RKO (cell line): ENCODE measurements at regions not wholly inside any gene's neighbourhood (a gene's known extent, or its start where the extent isn't known, plus 50 kb on each side); places are given as distances from the start of the nearest gene placed in this dataset.
"Not testable (repeated sequence)": the region's sequence is repeated elsewhere in the genome, so short reads cannot be mapped to it uniquely, and the experiment has no call there.

Experiments
- DNase-seq: peaks from one replicate; pipeline ENCODE4 v3.0.0-alpha.2; 2016; ENCODE audit warnings: low spot score

DNA sequence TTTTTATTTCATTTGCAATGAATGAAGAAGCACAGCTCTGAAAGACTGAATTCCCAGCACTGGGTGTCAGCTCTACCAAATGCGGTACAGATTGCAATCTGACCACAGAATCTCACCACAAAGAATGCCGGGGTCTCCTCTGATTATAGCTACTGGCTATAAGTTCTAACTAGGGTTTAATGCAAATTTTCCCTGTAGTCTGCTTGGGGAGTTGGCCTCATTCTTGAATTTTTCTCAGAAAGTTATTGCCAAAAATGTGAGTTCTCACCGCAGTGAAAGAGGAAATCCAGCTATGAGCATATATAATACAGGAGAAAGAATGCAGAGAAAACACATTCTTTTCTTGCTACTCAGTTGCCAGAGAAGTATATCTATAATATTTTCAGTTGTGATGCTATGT is 1255.7 kb upstream of the LRRTM3 start:
- DNase-seq, result no peak

DNA sequence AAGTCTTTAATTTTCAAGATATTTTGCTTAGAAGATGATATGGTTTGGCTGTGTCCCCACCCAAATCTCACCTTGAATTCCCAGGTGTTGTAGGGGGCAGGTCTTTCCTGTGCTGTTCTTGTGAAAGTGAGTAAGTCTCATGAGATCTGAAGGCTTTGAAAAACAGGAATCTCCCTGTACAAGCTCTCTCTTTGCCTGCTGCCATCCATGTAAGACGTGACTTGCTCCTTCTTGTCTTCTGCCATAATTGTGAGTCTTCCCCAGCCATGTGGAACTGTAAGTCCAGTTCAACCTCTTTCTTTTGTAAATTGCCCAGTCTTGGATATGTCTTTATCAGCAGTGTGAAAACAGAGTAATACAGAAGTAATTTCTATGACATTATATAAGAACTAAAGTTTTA is 1255.2 kb upstream of the LRRTM3 start:
- not testable (repeated sequence) for DNase-seq

DNA sequence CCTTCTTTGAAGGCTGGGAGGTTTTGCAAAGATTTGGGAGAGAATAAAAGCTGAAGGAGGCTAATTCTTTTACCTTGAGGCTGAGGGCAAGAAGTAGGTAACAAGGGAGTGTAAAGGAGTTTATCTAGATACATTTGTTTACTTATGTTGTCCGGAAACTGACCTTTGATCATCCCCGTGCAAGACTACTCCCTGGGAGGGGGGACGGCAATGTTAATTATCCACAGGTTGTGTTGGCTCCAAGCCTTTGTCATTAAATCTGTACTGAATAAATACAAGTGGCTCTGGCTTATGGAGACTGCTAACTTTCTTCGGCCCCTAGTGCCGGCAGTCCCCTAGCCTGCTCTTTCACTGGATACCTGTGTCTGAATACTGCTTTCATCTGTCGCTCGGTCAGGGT is 1250.6 kb upstream of the LRRTM3 start:
- DNase-seq, result no peak

DNA sequence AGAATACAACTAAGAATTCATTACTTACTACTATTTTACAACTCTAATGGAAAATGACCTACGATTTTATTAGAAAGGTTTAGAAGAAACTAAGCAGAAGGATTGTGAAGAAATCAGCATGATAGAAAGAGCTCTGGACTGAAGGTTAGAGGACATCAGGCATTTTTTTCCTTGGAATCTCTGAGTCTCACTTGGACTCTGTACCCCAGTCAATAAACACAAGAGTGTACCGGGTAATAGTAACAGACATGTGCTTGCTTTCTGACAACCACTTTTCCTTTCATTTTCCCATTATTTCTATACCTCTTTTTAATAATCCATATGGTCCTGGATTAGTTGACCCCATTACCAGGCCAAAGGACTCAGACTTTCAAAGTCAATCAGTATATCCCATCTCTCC is 1240.9 kb upstream of the LRRTM3 start:
- no peak for DNase-seq

DNA sequence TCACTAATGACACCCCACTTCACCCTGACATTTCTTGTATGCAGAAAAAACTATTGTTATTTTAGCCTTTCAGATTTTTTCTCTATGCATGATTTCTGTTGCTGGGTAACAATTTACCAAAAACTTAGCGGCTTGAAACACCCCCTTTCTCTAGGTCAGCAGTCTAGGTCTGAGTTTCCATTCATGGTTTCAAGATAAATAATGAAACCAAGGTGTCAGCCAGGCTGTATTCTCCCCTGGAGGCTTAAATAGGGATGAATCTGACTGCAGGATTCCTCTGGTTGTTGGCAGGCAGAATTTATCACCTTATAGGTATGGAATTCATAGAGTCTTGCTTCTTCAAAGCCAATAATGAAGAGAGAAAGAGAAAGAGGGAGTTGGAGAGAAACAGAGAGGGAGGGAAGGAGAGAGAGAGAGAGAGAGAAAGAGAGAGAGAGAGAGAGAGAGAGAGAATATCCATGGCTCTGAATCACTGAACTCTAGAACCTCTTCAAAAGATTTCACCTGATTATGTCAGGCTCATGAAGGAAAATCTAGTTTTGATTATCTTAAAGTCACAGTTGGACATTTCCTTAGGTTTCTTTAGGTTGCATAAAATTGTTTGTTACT is 1224.6 kb upstream of the LRRTM3 start:
- DNase-seq, result no peak

DNA sequence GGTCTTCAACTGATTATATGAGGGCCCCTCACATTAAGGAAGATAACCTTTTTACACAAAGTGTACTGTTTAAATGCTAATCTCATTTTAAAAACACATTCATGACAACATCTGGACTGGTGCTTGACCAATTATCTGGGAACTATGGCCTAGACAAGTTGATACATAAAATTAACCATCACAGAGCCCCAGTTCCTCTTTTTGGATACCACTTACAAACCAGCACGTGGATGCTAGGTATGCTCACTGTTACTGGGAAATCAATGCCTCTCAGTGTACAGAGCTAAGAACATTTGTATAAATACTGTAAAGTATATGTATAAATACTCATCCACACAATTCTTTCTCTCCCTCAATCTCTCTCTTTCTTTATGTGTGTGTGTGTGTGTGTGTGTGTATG is 1217.8 kb upstream of the LRRTM3 start:
- DNase-seq, result no peak

DNA sequence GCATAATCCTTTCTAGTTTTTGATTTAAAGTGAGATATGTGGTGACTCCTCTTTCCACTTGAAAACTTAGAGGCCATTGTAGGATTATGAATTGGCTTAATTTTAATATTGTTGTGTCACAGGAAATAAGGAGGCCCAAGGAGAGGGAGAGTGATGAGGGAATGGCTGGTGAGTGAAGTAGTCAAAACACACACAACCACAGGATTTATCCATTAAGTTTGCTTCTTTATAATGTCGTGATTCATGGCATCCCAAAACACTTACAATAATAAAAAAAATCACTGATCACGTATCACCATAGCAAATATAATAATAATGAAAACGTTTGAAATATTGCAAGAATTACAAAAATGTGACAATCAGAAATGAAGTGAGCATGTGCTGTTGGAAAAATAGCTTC is 1215.5 kb upstream of the LRRTM3 start:
- no peak for DNase-seq

DNA sequence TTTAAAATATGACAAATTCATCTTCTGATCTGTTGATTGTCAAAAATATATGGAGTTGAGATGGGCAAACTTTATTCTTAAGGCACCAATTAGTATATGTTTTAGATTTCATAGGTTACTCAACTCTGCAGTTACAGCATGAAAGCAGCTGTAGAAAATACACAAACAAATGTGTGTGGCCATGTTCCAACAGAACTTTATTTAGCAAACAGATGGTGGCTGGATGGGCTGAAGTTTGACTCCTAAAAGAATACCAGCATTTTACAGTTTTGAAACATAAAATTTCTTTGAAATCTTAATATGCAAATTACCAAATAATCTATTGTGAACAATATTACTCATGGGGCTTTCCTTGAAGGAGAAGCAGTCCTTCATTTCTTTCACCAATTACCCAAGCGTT is 1206.0 kb upstream of the LRRTM3 start:
- DNase-seq, result no peak

DNA sequence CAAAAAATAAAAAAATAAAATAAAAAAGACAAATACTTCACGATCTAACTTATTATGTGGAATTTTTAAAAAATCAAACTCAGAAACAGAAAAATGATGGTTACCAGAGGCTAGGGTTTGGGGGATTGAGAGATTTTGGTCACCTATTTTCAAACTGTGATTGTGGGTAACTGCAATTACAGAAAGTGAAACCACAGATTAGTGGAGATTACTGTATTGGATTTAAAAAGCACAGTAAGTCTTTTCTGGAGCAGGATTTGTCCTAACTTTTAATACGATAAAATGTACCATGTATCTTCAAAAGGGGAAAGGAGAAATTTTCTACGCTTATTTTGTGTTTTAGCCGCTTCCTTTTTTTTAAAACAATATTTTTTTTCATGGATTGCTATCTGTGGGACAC is 1204.9 kb upstream of the LRRTM3 start:
- no peak for DNase-seq

DNA sequence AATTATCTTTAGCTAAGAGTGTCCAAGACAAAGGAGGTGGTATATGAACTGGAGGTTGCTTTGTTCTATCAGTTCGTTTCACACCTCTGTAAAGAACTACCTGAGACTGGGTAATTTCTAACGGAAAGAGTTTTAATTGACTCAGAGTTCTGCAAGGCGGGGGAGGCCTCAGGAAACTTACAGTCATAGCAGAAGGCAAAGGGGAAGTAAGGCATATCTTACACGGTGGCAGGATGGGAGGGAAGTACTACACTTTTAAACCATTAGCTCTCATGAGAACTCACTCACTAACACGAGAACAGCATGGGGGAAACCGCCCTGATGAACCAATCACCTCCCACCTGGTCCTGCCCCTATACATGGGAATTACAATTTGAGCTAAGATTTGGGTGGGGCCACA is 1202.3 kb upstream of the LRRTM3 start:
- DNase-seq, result no peak

DNA sequence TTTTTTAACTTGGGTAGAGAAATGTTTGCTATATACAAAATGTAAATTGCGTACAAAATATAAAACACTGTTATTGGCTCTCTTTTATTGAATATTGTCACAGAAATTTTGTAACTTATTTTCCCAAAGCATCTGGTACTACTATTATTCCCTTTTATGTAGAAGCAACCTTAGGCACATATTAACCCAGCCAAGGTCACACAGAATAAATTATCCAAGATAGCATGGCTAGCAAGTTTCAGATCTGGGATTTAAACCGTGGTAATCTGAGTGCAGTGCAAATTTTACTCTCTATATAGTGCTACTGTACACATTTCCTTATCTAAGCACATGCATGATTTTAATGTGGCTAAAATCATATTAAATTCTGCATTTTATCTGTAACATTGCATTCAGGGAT is 1190.5 kb upstream of the LRRTM3 start:
- DNase-seq, result no peak

DNA sequence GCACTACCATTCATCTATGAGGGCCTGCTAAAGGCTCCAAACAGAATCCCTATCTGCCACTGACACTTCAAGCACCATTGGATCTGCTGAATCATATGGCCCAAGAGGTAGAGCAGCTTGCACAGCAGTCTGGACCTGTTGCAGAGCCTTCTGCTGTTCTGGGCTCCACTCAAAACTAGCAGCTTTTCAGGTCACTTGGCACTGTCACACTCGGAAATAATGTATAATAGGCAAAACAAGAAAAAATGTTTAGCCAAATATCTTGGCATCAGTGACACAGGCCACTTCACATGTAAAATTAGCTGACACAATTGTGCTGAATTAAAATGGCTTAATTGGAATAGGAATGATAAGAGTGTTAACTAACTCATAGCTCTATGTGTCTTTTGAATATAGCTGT is 1182.9 kb upstream of the LRRTM3 start:
- no peak for DNase-seq

DNA sequence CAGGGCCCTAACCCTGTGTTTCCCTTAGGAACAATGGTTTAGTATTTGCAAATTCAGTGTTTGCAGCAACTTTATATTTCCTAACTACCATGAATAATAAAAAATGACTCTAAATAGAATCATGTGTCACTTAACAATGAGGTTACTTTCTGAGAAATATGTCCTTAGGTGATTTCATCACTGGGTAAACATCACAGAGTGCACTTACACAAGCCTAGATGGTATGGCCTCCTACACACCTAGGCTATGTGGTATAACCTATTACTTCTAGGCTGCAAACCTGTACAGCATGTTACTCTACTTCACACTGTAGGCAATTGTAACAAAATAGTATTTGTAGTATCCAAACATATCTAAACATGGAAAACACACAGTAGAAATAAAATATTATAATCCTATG is 1174.6 kb upstream of the LRRTM3 start:
- DNase-seq, result no peak

DNA sequence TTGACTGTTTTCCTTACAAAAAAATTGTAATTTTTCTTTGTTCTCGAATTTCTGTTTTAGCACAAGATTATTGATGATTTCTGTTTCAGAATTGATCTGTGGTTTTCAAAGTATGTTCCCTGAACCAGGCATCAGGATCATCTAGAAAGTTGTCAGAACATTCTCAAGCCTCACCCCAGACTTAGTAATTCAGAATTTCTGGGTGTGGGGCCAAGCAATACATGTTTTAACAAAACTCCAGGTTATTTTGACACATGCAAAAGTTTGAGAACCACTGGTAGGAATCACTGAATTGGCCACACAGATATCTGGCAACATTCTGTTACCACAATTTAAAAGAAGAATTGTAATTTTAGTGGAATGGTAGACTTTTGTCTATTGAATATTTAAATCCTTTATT is 1173.9 kb upstream of the LRRTM3 start:
- DNase-seq, result no peak

DNA sequence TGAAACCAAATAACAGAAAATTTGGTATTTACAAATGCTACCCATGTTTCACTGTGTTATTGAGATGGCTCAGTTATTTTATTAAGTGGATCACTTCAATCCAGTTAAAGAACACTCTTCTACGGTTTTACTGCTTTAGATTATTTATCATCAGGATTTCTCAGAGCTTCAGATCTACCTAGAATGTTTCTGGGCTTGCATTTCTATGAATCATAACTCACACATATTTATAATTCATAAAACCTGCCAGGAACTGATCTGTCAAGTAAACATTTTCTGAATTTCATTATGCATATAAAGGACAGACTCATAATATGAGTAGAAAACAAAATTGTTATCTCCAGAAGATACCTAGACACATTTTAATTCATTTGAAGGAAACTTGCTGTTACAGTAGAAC is 1172.3 kb upstream of the LRRTM3 start:
- DNase-seq, result no peak

DNA sequence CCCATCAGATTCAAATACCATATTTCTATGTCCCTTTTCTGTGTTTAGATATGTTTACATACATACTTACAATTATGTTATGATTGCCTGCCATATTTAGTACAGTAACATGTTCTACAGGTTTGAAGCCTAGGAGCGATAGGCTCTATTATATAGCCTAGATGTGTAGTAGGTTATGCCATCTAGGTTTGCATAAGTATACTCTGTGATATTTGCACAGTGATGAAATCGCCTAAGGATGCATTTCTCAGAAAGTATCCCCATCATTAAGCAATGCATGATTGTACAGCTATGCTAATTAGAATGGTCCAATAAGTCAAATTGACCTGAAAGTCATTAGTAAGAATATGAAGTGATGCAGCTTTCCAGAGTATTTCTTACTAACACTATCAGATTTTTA is 1171.7 kb upstream of the LRRTM3 start:
- no peak for DNase-seq

DNA sequence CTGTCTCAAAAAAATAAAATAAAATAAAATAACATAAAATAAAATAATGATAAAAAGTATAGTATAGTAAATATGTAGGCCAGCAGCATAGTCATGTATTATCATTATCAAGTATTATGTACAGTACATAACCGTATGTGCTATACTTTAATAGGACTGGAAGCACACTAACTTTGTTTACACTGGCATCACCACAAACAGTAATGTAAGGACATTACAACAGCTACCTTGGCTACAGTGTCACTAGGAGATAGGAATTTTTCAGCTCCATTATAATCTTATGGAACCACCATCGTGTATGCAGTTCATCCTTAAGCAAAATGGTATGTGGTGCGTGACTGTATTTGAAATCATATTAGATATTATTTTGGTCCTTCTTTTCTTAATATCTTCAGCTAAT is 1163.5 kb upstream of the LRRTM3 start:
- DNase-seq, result no peak

DNA sequence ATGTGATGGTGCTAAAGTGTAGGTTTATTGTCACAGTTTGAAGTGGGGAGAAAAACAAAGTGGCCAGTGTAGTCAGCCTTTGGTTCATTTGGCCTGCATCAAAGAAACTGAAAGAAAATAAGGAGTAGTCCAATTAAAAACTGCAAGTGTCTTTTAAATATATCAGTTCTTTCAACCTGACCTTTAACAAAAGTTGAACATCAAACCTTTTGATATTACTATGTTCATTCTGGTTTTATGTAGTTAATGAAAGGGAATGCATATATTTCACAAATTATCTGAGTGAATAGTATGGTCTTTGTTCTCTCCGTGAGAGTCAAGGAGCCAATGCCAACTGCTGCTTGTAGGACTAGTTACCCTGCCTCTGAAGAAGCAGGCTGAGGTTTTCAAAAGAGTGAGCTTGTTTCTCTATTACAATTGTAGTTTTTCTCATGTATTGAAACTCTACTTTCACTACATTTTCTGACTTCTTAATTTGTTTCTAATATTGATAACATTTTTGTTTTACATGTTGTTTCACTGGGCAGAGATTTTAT is 1160.8 kb upstream of the LRRTM3 start:
- no peak for DNase-seq

DNA sequence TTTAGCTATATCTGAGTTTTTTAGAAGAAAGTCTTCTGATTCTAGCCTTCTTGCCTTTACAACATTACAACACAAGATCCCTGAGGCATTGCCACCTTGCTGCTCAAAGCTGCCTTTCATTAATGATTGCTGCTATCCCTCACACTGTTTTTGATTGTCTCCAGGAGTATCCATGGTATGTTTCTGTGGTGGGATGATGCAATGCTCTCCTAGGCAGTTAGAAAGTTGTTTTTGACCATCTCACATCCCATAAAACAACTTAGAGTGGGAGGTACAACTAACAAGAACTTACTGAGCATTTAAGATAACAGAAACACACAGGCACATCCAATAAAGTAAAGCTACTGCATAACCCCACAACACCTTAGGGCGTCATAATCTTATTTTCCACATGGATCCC is 1156.0 kb upstream of the LRRTM3 start:
- DNase-seq, result no peak

DNA sequence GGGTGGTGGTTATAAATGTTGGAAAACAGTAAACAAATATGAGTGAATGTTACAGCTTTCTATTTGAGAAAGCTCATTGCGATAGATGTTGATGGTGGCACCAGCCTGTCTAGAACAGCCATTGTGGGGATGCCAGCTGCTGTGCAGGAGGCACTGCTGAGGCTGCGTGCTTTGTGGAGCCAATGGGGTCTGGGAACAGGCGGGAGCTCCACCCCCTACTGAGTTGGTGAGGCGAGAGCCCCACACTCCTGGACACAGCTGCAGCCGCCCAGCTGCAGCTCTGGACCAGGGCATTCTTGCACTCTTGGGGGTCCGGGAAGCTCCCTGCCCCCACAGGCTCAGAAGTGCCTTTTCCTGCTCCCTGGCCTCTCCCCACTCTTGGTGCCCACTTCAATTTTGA is 1147.1 kb upstream of the LRRTM3 start:
- DNase-seq, result no peak

DNA sequence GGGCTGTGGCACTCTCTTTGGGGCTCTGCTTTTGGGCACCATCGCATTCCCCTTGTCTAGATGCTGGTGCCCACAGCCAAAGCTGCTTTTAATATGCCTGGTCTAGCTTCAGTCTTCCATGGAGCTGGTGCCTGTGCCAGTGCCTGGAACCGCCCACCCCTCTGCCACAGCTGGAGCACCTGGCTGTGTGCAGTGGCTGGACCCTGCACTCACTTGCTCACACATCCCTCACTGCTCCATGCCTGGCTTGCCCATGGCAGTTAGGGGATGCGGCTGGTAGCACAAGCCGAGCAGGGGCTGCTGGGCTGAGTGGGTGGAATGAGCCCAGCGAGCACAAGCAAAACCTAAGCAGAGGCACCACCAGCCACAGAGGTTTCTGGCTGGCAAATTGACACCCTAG is 1145.9 kb upstream of the LRRTM3 start:
- no peak for DNase-seq

DNA sequence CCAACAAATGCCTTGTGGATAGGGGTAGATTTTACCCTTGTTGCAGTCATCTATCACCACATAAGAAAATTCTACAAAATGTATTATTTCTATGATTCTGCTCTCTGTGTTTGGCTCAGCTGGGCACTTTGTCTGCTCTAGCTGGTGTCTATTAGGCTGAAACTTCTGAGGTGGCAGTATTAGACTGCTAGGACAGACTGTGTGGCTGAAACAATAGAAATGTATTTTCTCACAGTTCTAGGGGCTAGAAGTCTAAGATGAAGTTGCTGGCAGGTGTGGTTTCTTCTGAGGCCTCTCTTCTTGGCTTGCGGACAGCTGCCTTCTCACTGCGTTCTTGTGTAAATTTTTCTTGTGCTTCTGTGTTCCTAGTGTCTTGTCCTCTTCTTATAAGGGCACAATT is 1139.6 kb upstream of the LRRTM3 start:
- no peak for DNase-seq

DNA sequence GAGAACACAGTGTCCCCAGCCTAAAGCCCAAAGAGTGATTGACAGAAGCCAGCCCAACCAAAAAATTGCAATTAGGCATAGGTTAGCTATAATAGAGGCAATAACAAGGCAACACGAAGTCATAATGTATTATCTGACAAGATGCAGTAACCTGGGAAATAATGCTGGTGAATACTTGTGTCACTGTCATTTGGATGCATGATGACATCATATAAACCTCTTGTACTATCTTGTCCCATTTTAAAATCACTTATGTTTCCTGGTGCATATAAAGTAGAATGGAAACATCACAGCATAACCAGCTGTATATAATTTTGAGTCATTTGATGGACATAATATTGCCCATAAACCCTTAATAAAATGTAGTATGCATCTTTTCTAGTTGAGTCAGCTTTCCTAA is 1138.3 kb upstream of the LRRTM3 start:
- DNase-seq, result no peak

DNA sequence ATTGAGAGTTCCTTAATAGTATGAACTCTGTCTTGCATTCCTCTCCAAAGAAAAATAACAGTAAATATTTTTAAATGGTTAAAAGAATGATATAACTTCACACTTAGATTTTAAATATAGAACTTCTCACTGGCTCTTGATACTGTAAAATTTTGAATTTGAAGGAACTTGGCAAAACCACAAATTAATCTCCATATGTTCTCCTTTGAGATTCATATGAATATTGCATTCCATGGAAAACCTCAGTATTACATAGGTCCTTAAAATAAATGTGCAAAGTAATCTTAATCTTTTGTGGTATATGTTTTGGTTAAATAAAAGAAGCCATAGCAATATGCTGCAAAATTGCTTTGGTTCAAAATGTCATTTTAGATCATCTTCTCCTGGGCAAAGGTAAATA is 1137.6 kb upstream of the LRRTM3 start:
- no peak for DNase-seq

DNA sequence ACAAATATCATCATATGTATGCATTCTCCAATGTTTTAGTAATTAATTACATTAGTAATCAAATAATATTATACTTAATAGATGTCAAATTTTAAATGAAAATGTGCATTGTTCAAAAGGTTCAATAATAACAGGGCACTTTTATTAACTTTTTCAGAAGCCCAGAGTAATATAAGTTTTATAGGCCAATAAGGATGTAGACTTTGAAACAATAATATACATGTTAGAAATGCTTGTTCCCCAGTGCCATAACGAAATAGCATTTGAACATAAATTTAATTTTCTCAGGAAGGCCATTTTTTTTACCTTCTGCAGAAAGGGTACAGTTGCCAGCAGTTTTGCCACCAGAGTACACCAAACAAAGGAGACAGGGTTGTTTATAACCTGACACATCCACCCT is 1133.9 kb upstream of the LRRTM3 start:
- no peak for DNase-seq
